Stomach (tissue), 8 donors: ENCODE measurements at regions not wholly inside any gene's neighbourhood (a gene's known extent, or its start where the extent isn't known, plus 50 kb on each side); places are given as distances from the start of the nearest gene placed in this dataset.

ENCODE experiments used
- DNase-seq, 2 donors: peaks; one replicate each; pipeline versions ENCODE4 v3.0.0 to v3.0.0-alpha.2; 2013 to 2019
- H3K27ac ChIP-seq, 5 donors: fragments of 200-600 bp in 4 of 5; sonication (generic) in 4 of 5; one replicate each; pipeline ENCODE4 v1.5.1; 2013 to 2019; ENCODE audit warnings: mild to moderate bottlenecking in 1 of 5, moderate library complexity in 1 of 5
- H3K27me3 ChIP-seq, 3 donors: fragments of 200-600 bp; sonication (generic); one replicate each; pipeline ENCODE4 v1.5.1; 2017 to 2019; ENCODE audit warnings: mixed run types in 1 of 3
- H3K36me3 ChIP-seq, 4 donors: fragments of 200-600 bp; sonication (generic); 1 replicate in 3 of 4; 2 replicates in 1 of 4; pipeline ENCODE4 v1.5.1; 2016 to 2019
- H3K4me1 ChIP-seq, 4 donors: fragments of 200-600 bp; sonication (generic); one replicate each; pipeline ENCODE4 v1.5.1; 2016 to 2019
- H3K4me3 ChIP-seq, 4 donors: fragments of 200-600 bp; sonication (generic) in 3 of 4; one replicate each; pipeline ENCODE4 v1.5.1; 2016 to 2019; ENCODE audit warnings: mild to moderate bottlenecking in 1 of 4
- H3K9me3 ChIP-seq, 4 donors: fragments of 200-600 bp; sonication (generic); one replicate each; pipeline ENCODE4 v1.5.1; 2016 to 2019
- EP300 ChIP-seq: sonication (generic); formaldehyde crosslinking; IDR thresholded peaks from one replicate; pipeline ENCODE4 v1.6.1; 2017; ENCODE audit warnings: antibody characterized with exemption
- POLR2A ChIP-seq, 4 donors: fragments of 450-650 bp; IDR thresholded peaks; one replicate each; pipeline ENCODE4 v1.6.1; 2016; ENCODE audit warnings: antibody characterized with exemption in 4 of 4, control low read depth in 2 of 4, mild to moderate bottlenecking in 1 of 4, moderate library complexity in 1 of 4
- POLR2AphosphoS5 ChIP-seq, 3 donors: sonication (generic); formaldehyde crosslinking; IDR thresholded peaks; one replicate each; pipeline ENCODE4 v1.6.1; 2016; ENCODE audit warnings: antibody characterized with exemption in 3 of 3
- WGBS, 5 donors: extraction: QIAGEN DNeasy Blood & Tissue Kit in 3 of 5; methylation state at CpG; one replicate each; pipeline versions ENCODE4 v1.1.5 to v1.1.7; 2013 to 2018; 5-methylcytosine and 5-hydroxymethylcytosine counted together
- intact Hi-C: fragments of 100-400 bp; cut with DNase I; formaldehyde crosslinking; loops from one replicate; pipeline ENCODE4 v1.15.1; 2023; ENCODE audit warnings: low total_unique reads
- TF ChIP-seq, protein P1 (sequence below), 7 experiments: fragments of 450-650 bp in 4 of 7; fragments of 200-600 bp in 3 of 7; sonication (generic) in 3 of 7; IDR thresholded peaks; one replicate each; pipeline ENCODE4 v1.5.1; 2016 to 2019; ENCODE audit warnings: antibody characterized with exemption in 7 of 7, control low read depth in 2 of 7, mild to moderate bottlenecking in 1 of 7
- donor health status: healthy with polysubstance abuse.
- donor health status: Bipolar disorder and iron deficiency.
- donor health status: healthy.

DNA sequence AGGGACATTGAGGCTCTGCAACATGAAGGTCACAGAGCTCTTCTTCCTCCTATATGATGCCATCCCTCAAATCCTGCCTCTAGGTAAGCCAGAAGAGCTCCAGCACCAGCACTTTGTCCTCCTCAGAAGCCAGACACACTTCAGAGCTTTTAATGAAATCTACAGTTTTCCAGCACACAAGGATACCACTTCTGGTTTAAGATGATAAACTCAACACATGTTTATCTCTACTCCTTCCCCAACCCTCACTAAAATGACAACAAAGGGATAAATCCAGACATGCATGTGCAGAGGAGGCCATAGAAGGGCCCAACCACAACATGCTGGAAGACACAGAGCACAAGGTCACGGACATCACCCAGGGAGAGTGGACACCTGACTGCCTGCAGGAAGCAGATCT lies 195.3 kb downstream of the USP12 start:
- Histone ChIP-seq H3K9me3 (no peaks in the 10 kb centered on the region), H3K27me3 (no peaks in the 10 kb centered on the region), H3K4me3 (no peak overlapping the region), H3K36me3 (no peaks in the 10 kb centered on the region), H3K4me1 (peaks cover 0 to 4% (median 0%) of the 10 kb centered on the region in 4 donors), H3K27ac (no peak overlapping the region)
- WGBS, 5 donors = 86 to 100% (median 95%) methylated on average over 1 of the region's 1 CpG
- TF ChIP-seq POLR2AphosphoS5 (IDR thresholded peaks at IDR 0.05) (no peak), EP300 (no peak), POLR2A (IDR thresholded peaks at IDR 0.05) (no peak)
- TF ChIP-seq, protein P1, sequence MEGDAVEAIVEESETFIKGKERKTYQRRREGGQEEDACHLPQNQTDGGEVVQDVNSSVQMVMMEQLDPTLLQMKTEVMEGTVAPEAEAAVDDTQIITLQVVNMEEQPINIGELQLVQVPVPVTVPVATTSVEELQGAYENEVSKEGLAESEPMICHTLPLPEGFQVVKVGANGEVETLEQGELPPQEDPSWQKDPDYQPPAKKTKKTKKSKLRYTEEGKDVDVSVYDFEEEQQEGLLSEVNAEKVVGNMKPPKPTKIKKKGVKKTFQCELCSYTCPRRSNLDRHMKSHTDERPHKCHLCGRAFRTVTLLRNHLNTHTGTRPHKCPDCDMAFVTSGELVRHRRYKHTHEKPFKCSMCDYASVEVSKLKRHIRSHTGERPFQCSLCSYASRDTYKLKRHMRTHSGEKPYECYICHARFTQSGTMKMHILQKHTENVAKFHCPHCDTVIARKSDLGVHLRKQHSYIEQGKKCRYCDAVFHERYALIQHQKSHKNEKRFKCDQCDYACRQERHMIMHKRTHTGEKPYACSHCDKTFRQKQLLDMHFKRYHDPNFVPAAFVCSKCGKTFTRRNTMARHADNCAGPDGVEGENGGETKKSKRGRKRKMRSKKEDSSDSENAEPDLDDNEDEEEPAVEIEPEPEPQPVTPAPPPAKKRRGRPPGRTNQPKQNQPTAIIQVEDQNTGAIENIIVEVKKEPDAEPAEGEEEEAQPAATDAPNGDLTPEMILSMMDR (IDR thresholded peaks at IDR 0.05) = no peak
- no peak for DNase-seq
- intact Hi-C loops = loop anchor here (10.0 kb wide), 1 partner anchor 848 kb away; no protein-coding TSS in a partner anchor

DNA sequence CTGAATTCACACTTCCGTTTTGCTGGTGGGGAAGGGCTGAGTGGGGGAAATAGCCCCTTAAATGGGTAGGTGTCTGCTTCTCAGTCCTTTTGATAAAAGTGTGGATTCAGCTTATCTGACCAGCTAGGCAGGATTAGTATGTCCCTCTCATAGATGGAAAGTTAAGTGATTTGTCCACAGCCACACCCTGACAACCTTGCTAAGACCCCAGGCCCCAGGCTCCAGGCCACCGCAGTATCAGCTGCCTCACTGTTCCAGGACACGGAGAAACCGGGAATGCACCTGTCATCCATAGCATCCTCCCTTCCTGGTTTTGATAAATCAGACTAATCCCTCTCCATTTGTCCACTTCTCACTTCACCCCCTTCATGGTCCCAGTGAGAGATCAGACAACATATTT lies 197.7 kb downstream of the USP12 start:
- intact Hi-C loops = loop anchor here (10.0 kb wide), 1 partner anchor 851 kb away; no protein-coding TSS in a partner anchor
- Histone ChIP-seq H3K36me3 (no peaks in the 10 kb centered on the region), H3K4me1 (peaks cover 3 to 13% (median 9%) of the 10 kb centered on the region in 4 donors), H3K4me3 (no peak overlapping the region), H3K27ac (no peak overlapping the region), H3K27me3 (no peaks in the 10 kb centered on the region), H3K9me3 (no peaks in the 10 kb centered on the region)
- WGBS, 5 donors = 53 to 83% (median 77%) methylated on average over 4 of the region's 4 CpGs
- no peak for DNase-seq
- TF ChIP-seq POLR2AphosphoS5 (IDR thresholded peaks at IDR 0.05) (no peak), EP300 (no peak), POLR2A (IDR thresholded peaks at IDR 0.05) (no peak)
- TF ChIP-seq, protein P1 (IDR thresholded peaks at IDR 0.05) = no peak

DNA sequence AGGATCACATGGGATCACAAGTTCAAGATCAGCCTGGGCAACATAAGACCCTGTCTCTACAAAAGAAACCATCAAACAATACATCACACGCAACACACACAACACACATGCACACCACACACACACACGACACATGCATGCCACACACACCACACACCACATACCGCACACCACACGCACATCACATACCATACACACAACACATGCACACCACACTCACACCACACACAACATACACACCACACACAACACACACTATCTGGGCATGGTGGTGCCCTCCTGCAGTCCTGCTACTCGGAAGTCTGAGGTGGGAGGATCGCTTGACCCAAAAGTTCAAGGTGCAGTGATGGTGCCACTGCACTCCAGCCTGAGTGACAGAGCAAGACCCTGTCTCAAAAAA lies 198.3 kb downstream of the USP12 start:
- Histone ChIP-seq H3K27ac (no peak overlapping the region), H3K27me3 (no peaks in the 10 kb centered on the region), H3K4me1 (peaks cover 10 to 19% (median 15%) of the 10 kb centered on the region in 4 donors), H3K9me3 (no peaks in the 10 kb centered on the region), H3K4me3 (no peak overlapping the region), H3K36me3 (no peaks in the 10 kb centered on the region)
- TF ChIP-seq POLR2A (IDR thresholded peaks at IDR 0.05) = no peak
- no peak for TF ChIP-seq EP300
- TF ChIP-seq, protein P1 (IDR thresholded peaks at IDR 0.05) = no peak
- TF ChIP-seq POLR2AphosphoS5 (IDR thresholded peaks at IDR 0.05) = no peak
- intact Hi-C loops = loop anchor here (10.0 kb wide), 1 partner anchor 852 kb away; no protein-coding TSS in a partner anchor
- 73 to 85% (median 80%) methylated on average over 6 of the region's 6 CpGs for WGBS, 5 donors
- no peak for DNase-seq

DNA sequence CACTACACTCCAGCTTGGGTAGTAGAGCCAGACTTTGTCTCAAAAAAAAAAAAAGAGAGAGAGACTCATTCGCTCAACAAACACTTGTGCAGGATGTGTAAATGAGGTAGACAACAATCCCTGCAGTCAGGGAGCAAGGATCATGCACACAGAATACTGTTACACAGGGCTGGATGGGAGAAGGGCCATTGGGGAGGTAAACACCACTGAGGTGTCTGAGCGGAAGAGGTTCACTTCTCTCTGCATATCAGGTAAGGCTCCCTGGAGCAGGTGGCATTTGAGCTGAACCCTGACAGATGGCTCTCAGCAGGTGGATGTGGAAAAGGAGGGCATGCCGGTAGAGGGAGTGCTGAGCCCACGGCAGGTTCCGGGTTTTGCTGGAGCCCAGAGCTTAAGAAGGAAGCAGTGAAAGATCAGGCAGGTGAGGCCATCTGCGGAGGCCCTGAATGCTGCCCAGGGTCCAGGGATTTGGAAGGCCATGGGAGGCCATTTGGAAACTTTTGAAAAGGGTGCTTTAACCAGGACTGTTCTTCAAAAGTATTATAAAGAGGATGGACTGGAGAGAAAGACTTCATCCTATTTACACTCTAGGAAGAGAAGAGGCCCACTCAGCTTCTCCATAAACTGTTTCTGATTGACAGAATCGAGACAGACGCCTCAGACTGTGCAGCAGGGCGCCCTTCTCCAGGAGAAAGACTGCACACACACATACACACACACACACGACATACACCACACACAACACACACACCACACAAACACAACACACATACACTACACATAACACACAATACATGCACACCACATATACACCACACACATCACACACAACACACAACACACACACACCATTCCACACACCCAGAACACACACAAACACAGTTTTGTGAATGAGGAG lies 199.4 kb downstream of the USP12 start:
- Histone ChIP-seq H3K4me1 (peaks cover 20 to 29% (median 26%) of the 10 kb centered on the region in 4 donors), H3K4me3 (no peak overlapping the region), H3K27ac (peak overlapping the region in 4 of 5 donors; percentile 43 to 59 (median 55)), H3K9me3 (no peaks in the 10 kb centered on the region), H3K36me3 (no peaks in the 10 kb centered on the region), H3K27me3 (no peaks in the 10 kb centered on the region)
- intact Hi-C loops = loop anchor here (10.0 kb wide), 1 partner anchor 853 kb away; no protein-coding TSS in a partner anchor
- 29 to 43% (median 39%) methylated on average over 9 to 10 of the region's 10 CpGs for WGBS, 5 donors
- DNase-seq = peak; percentile 69 to 84
- TF ChIP-seq POLR2A (IDR thresholded peaks at IDR 0.05) = no peak
- TF ChIP-seq, protein P1 (IDR thresholded peaks at IDR 0.05) = peak in 5 of 7 experiments; percentile 7 to 58 (median 33)
- peak in 1 of 3 donors; percentile 22 for TF ChIP-seq POLR2AphosphoS5 (IDR thresholded peaks at IDR 0.05)
